ENCODE measurements at regions not wholly inside any gene's neighbourhood (a gene's known extent, or its start where the extent isn't known, plus 50 kb on each side); places are given as distances from the start of the nearest gene placed in this dataset.

DNA sequence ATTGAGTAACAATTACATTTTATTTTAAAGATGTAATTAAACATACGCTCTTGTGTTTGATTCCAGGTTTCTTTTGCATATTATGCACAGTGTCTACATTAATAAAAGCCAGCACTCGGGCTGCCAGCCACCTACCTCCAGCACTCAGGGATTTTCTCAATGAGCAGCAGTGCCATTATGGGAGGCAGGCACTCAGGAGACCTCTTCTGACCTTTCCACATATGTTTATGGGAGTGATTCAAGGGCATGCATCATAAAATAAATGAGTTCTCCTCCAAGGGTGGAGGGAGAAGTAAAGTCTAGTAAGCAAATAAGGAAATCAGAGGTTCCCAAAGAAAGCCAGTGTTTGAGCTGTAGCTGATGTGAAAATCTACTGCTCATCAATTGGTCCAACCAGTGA, 119.8 kb upstream of the IRX2 start:
- Histone ChIP-seq H3K27me3 (peaks cover 0 to 8% (median 0%) of the 10 kb centered on the region in 3 donors), H3K36me3 (no peaks in the 10 kb centered on the region), H3K4me3 (no peak overlapping the region), H3K9me3 (no peaks in the 10 kb centered on the region), H3K4me1 (no peaks in the 10 kb centered on the region), H3K27ac (no peak overlapping the region)
- DNase-seq: no peak
- no peak for TF ChIP-seq POLR2AphosphoS5 (IDR thresholded peaks at IDR 0.05)
- TF ChIP-seq EP300 (IDR thresholded peaks at IDR 0.05): no peak
- no peak for TF ChIP-seq POLR2A (IDR thresholded peaks at IDR 0.05)
- TF ChIP-seq, protein P1, sequence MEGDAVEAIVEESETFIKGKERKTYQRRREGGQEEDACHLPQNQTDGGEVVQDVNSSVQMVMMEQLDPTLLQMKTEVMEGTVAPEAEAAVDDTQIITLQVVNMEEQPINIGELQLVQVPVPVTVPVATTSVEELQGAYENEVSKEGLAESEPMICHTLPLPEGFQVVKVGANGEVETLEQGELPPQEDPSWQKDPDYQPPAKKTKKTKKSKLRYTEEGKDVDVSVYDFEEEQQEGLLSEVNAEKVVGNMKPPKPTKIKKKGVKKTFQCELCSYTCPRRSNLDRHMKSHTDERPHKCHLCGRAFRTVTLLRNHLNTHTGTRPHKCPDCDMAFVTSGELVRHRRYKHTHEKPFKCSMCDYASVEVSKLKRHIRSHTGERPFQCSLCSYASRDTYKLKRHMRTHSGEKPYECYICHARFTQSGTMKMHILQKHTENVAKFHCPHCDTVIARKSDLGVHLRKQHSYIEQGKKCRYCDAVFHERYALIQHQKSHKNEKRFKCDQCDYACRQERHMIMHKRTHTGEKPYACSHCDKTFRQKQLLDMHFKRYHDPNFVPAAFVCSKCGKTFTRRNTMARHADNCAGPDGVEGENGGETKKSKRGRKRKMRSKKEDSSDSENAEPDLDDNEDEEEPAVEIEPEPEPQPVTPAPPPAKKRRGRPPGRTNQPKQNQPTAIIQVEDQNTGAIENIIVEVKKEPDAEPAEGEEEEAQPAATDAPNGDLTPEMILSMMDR (IDR thresholded peaks at IDR 0.05): no peak
- WGBS, 2 donors: 55 to 60% methylated on average over 2 of the region's 2 CpGs
- intact Hi-C loops (cut with DNase I): no loop called here

DNA sequence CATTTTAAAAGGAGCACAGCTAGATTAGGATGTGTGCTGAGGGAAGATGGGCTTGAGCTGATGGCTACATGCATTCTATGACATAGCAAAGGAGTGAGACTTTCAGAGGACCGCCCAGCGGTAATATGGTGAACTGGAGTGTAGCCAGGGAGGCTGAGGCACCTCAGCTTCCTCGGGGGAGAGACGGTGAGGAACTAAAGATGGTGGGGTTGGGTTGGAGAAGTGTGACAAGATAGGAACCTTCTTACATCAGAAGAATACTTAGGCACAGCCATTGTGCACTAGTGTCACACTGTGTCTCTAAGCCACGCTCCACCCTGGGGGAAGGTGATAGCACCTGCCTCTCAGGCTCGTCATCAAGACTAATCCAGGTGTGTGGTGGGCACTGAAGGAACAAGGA, 118.0 kb upstream of the IRX2 start:
- intact Hi-C loops (cut with DNase I): no loop called here
- Histone ChIP-seq H3K27me3 (peaks cover 0 to 8% (median 0%) of the 10 kb centered on the region in 3 donors), H3K27ac (no peak overlapping the region), H3K4me1 (no peaks in the 10 kb centered on the region), H3K9me3 (no peaks in the 10 kb centered on the region), H3K4me3 (no peak overlapping the region), H3K36me3 (no peaks in the 10 kb centered on the region)
- WGBS, 2 donors: 74 to 76% methylated on average over 6 of the region's 6 CpGs
- no peak for TF ChIP-seq POLR2A (IDR thresholded peaks at IDR 0.05)
- DNase-seq: no peak

DNA sequence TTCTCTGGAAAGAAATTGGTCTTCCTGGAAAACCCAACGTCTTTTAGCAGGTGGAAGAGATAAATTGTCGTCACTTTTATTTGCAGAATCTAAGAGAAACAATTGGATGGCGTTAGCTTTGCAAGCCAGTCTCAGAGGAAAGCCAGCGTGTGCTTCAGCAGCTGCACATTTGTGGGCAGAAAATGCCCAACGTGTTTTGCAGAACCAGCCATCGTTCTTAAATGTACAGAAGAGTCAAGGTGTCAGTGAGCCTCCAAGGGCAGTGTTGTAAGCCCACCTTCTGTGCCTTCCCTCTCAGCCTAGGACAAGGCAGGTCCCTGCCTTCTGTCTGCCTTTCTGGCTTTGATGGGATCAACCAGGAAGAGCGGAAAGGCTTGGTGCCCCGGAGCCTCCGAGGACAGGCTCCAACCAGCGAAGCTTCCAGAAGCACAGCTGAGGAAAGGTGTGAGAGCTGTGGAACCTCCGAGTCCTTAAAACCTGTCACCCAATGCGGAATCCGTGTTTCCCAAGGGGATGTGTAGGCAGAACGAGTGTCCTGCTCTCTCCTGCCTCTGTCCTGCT, 116.0 kb upstream of the IRX2 start:
- intact Hi-C loops (cut with DNase I): no loop called here
- no peak for DNase-seq
- no peaks in the 10 kb centered on the region for H3K36me3 ChIP-seq
- peaks cover 0 to 8% (median 0%) of the 10 kb centered on the region in 4 donors for H3K9me3 ChIP-seq
- TF ChIP-seq EP300 (IDR thresholded peaks at IDR 0.05): no peak
- TF ChIP-seq POLR2A (IDR thresholded peaks at IDR 0.05): no peak
- TF ChIP-seq, protein P1 (IDR thresholded peaks at IDR 0.05): no peak
- TF ChIP-seq POLR2AphosphoS5 (IDR thresholded peaks at IDR 0.05): no peak
- H3K27me3 ChIP-seq: peaks cover 0 to 8% (median 0%) of the 10 kb centered on the region in 3 donors
- no peak overlapping the region for H3K27ac ChIP-seq
- no peak overlapping the region for H3K4me3 ChIP-seq
- WGBS, 2 donors: 71 to 75% methylated on average over 14 of the region's 14 CpGs
- H3K4me1 ChIP-seq: no peaks in the 10 kb centered on the region

DNA sequence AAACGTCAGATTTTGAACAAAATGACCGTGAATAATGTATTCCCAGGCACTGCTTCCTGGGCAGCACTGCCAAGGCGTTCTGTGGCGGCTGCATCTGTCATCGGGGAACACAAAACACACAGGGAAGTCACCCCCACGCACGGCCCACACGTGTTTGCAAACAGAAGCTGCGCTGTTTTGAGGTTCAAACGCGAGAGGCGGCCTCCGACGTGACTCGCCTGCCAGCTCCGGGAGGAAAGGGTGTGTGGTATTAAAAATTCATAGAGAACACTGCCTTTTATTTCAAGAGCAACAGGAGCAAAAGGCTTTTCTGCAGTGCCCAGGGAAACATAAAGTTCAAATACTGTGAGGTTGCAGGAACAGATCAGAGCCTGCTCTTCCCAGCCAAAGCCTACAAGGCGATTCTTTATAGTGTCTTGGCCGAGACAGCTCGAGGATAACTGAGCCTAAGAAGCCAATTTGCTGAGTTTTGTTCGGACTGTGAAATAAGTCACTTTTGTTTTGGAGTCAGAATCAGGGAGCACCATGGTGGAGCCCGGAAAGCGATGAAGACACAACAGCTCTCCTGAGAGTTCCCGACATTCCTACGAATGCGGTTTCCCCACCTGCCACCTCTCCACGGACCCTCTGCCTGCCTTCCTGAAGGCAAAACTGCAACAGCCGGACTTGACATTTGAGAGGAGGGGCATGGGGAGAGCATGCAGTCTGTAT, 115.3 kb upstream of the IRX2 start:
- TF ChIP-seq POLR2AphosphoS5 (IDR thresholded peaks at IDR 0.05): no peak
- TF ChIP-seq POLR2A (IDR thresholded peaks at IDR 0.05): no peak
- TF ChIP-seq EP300 (IDR thresholded peaks at IDR 0.05): no peak
- TF ChIP-seq, protein P1 (IDR thresholded peaks at IDR 0.05): no peak
- H3K27ac ChIP-seq: no peak overlapping the region
- no peak for DNase-seq
- H3K27me3 ChIP-seq: peaks cover 0 to 8% (median 0%) of the 10 kb centered on the region in 3 donors
- 87 to 89% methylated on average over 27 of the region's 27 CpGs for whole genome bisulfite sequencing, 2 donors
- H3K4me1 ChIP-seq: no peaks in the 10 kb centered on the region
- intact Hi-C loops (cut with DNase I): no loop called here
- no peaks in the 10 kb centered on the region for H3K36me3 ChIP-seq
- H3K4me3 ChIP-seq: no peak overlapping the region
- peaks cover 0 to 8% (median 0%) of the 10 kb centered on the region in 4 donors for H3K9me3 ChIP-seq

DNA sequence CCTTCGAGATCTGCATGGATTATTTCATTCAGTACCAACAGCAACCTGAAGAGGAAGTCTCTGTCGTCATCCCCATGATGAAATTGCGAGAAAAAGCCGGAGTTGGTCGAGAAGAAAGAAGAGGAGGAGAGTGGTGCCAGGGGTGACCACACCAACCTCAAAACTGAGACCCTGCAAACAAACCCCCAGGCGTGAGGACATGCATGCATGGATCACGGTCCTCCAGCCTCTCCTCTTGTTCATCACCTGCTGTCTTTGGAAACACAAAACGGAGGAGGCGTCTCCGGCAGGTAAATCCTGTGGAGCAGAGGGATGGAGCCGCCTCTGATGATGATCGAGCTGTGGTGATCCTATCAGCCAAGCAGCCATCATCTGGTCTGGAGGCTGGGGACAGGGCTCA, 114.4 kb upstream of the IRX2 start:
- Histone ChIP-seq H3K27ac (no peak overlapping the region), H3K27me3 (peaks cover 0 to 8% (median 0%) of the 10 kb centered on the region in 3 donors), H3K4me3 (no peak overlapping the region), H3K4me1 (no peaks in the 10 kb centered on the region), H3K36me3 (no peaks in the 10 kb centered on the region), H3K9me3 (peaks cover 0 to 8% (median under 1%) of the 10 kb centered on the region in 4 donors)
- intact Hi-C loops (cut with DNase I): no loop called here
- WGBS, 2 donors: 85 to 90% methylated on average over 12 of the region's 12 CpGs
- TF ChIP-seq POLR2AphosphoS5 (IDR thresholded peaks at IDR 0.05) (no peak), POLR2A (IDR thresholded peaks at IDR 0.05) (no peak), EP300 (IDR thresholded peaks at IDR 0.05) (no peak)
- TF ChIP-seq, protein P1 (IDR thresholded peaks at IDR 0.05): no peak
- no peak for DNase-seq

Measured in sigmoid colon (tissue), 6 donors.